ENCODE measurements at regions not wholly inside any gene's neighbourhood (a gene's known extent, or its start where the extent isn't known, plus 50 kb on each side); places are given as distances from the start of the nearest gene placed in this dataset.

- Histone ChIP-seq H3K27me3 (peaks cover 11% of the 10 kb centered on the region), H3K4me3 (no peak overlapping the region), H3K27ac (no peak overlapping the region), H3K36me3 (no peaks in the 10 kb centered on the region), H3K9me3 (peaks cover 0 to 12% (median 0%) of the 10 kb centered on the region in 3 donors), H3K4me1 (no peaks in the 10 kb centered on the region)
- no peak for ATAC-seq
- WGBS, 2 donors (ENCODE audit: low coverage in 1 of 2), result 52 to 55% methylated on average over 5 of the region's 11 CpGs
- no peak for TF ChIP-seq CTCF (IDR thresholded peaks at IDR 0.05)
- TF ChIP-seq POLR2A (IDR thresholded peaks at IDR 0.05), result no peak
- no peak for TF ChIP-seq POLR2AphosphoS5 (IDR thresholded peaks at IDR 0.05)
- TF ChIP-seq EP300 (IDR thresholded peaks at IDR 0.05), result no peak
These were observed 110.6 kb upstream of the ZNF716 start for GRCh38 chr7:57339198-57339944.

GRCh38 chr7:57342954-57343353, 107.0 kb upstream of the ZNF716 start:
- Histone ChIP-seq H3K27me3 (no peaks in the 10 kb centered on the region), H3K4me1 (no peaks in the 10 kb centered on the region), H3K9me3 (no peaks in the 10 kb centered on the region), H3K36me3 (no peaks in the 10 kb centered on the region), H3K27ac (no peak overlapping the region), H3K4me3 (no peak overlapping the region)
- ATAC-seq, result no peak
- WGBS, 2 donors (ENCODE audit: low coverage in 1 of 2), result 76 to 82% methylated on average over 4 to 5 of the region's 5 CpGs
- TF ChIP-seq POLR2AphosphoS5 (IDR thresholded peaks at IDR 0.05), result no peak
- TF ChIP-seq CTCF (IDR thresholded peaks at IDR 0.05), result no peak
- TF ChIP-seq POLR2A (IDR thresholded peaks at IDR 0.05), result no peak
- no peak for TF ChIP-seq EP300 (IDR thresholded peaks at IDR 0.05)

- Histone ChIP-seq H3K4me3 (no peak overlapping the region), H3K36me3 (no peaks in the 10 kb centered on the region), H3K9me3 (no peaks in the 10 kb centered on the region), H3K27me3 (no peaks in the 10 kb centered on the region), H3K4me1 (no peaks in the 10 kb centered on the region), H3K27ac (no peak overlapping the region)
- no peak for TF ChIP-seq EP300 (IDR thresholded peaks at IDR 0.05)
- TF ChIP-seq POLR2A (IDR thresholded peaks at IDR 0.05), result no peak
- TF ChIP-seq POLR2AphosphoS5 (IDR thresholded peaks at IDR 0.05), result no peak
- TF ChIP-seq CTCF (IDR thresholded peaks at IDR 0.05), result no peak
- ATAC-seq, result no peak
- 58 to 62% methylated on average over 4 to 5 of the region's 15 CpGs for WGBS, 2 donors (ENCODE audit: low coverage in 1 of 2)
These were observed 105.9 kb upstream of the ZNF716 start for GRCh38 chr7:57343901-57344622.

- H3K36me3 ChIP-seq, result no peaks in the 10 kb centered on the region
- H3K27me3 ChIP-seq, result no peaks in the 10 kb centered on the region
- no peaks in the 10 kb centered on the region for H3K9me3 ChIP-seq
- TF ChIP-seq EP300 (IDR thresholded peaks at IDR 0.05) (no peak), POLR2A (IDR thresholded peaks at IDR 0.05) (no peak), CTCF (IDR thresholded peaks at IDR 0.05) (no peak), POLR2AphosphoS5 (IDR thresholded peaks at IDR 0.05) (no peak)
- H3K4me1 ChIP-seq, result no peaks in the 10 kb centered on the region
- 59 to 65% methylated on average over 3 to 4 of the region's 4 CpGs for WGBS, 2 donors (ENCODE audit: low coverage in 1 of 2)
- H3K4me3 ChIP-seq, result no peak overlapping the region
- ATAC-seq, result no peak
- H3K27ac ChIP-seq, result no peak overlapping the region
These were observed 105.0 kb upstream of the ZNF716 start for GRCh38 chr7:57344957-57345356.
